WTC11 (cell line): ENCODE measurements at regions not wholly inside any gene's neighbourhood (a gene's known extent, or its start where the extent isn't known, plus 50 kb on each side); places are given as distances from the start of the nearest gene placed in this dataset.

Source experiments
- ATAC-seq: fragments of 200-7000 bp; cut with Tn5 transposase; 2 replicates; pipeline ENCODE4 v1.10.0; 2021; ENCODE audit warnings: mild to moderate bottlenecking, moderate library complexity
- CTCF ChIA-PET: fragments of 300-600 bp; sonication (Branson Sonifier 250); formaldehyde crosslinking; loops from one replicate; lab custom pipeline; 2021; ENCODE audit warnings: antibody characterized with exemption; lab: Charles Lee
- POLR2A ChIA-PET: fragments of 350-600 bp; sonication (Branson Sonifier 250); formaldehyde crosslinking; loops from one replicate; lab custom pipeline; 2021; ENCODE audit warnings: antibody characterized with exemption; lab: Charles Lee
- DNase-seq: peaks from one replicate; pipeline ENCODE4 v3.0.0; 2021; ENCODE audit warnings: low spot score
- H3K27ac Mint-ChIP-seq: 2 replicates; pipeline ENCODE4 v1.8.0; 2021; ENCODE audit warnings: mixed read lengths
- H3K27me3 Mint-ChIP-seq: 2 replicates; pipeline ENCODE4 v1.8.0; 2021; ENCODE audit warnings: low read depth, mild to moderate bottlenecking, moderate library complexity, mixed read lengths
- H3K36me3 Mint-ChIP-seq: 2 replicates; pipeline ENCODE4 v1.8.0; 2021; ENCODE audit warnings: mixed read lengths
- H3K4me1 Mint-ChIP-seq: 2 replicates; pipeline ENCODE4 v1.8.0; 2022; ENCODE audit warnings: mixed read lengths
- H3K4me3 Mint-ChIP-seq: 2 replicates; pipeline ENCODE4 v1.8.0; 2021; ENCODE audit warnings: mild to moderate bottlenecking, moderate library complexity, mixed read lengths
- H3K9me3 Mint-ChIP-seq: 2 replicates; pipeline ENCODE4 v1.8.0; 2021; ENCODE audit warnings: mixed read lengths
- AR ChIP-seq: fragments of 250-450 bp; sonication (Bioruptor Pico); IDR thresholded peaks from 2 replicates; pipeline ENCODE4 v1.9.0; 2021; ENCODE audit warnings: mild to moderate bottlenecking
- CREM ChIP-seq: sonication (generic); formaldehyde crosslinking; IDR thresholded peaks from 2 replicates; pipeline ENCODE4 v1.8.1; 2022; ENCODE audit warnings: mild to moderate bottlenecking, missing genetic modification reagents, moderate library complexity
- ESRRA ChIP-seq: sonication (generic); formaldehyde crosslinking; IDR thresholded peaks from 2 replicates; pipeline ENCODE4 v1.8.1; 2022; ENCODE audit warnings: mild to moderate bottlenecking, missing genetic modification reagents, borderline replicate concordance
- ETV6 ChIP-seq: sonication (generic); formaldehyde crosslinking; IDR thresholded peaks from 2 replicates; pipeline ENCODE4 v1.8.1; 2022; ENCODE audit warnings: mild to moderate bottlenecking, missing genetic modification reagents
- FOXP1 ChIP-seq: sonication (generic); formaldehyde crosslinking; IDR thresholded peaks from 2 replicates; pipeline ENCODE4 v1.8.0; 2022; ENCODE audit warnings: missing genetic modification reagents, mild to moderate bottlenecking, moderate library complexity, borderline replicate concordance
- FOXP4 ChIP-seq: sonication (generic); formaldehyde crosslinking; IDR thresholded peaks from 2 replicates; pipeline ENCODE4 v1.8.0; 2022; ENCODE audit warnings: mild to moderate bottlenecking, missing genetic modification reagents
- MXD4 ChIP-seq: fragments of 250-450 bp; sonication (Bioruptor Pico); IDR thresholded peaks from 2 replicates; pipeline ENCODE4 v1.8.0; 2021; ENCODE audit warnings: mild to moderate bottlenecking, moderate library complexity, borderline replicate concordance
- NR2C2 ChIP-seq: sonication (generic); formaldehyde crosslinking; IDR thresholded peaks from 2 replicates; pipeline ENCODE4 v1.8.0; 2022; ENCODE audit warnings: mild to moderate bottlenecking, missing genetic modification reagents
- SMAD4 ChIP-seq: sonication (generic); formaldehyde crosslinking; IDR thresholded peaks from 2 replicates; pipeline ENCODE4 v1.8.0; 2022; ENCODE audit warnings: mild to moderate bottlenecking, missing genetic modification reagents
- TP53 ChIP-seq: sonication (generic); formaldehyde crosslinking; IDR thresholded peaks from 2 replicates; pipeline ENCODE4 v1.8.1; 2023; ENCODE audit warnings: mild to moderate bottlenecking, missing genetic modification reagents
- ZNF121 ChIP-seq: sonication (generic); formaldehyde crosslinking; IDR thresholded peaks from 2 replicates; pipeline ENCODE4 v1.8.0; 2023; ENCODE audit warnings: missing genetic modification reagents
- ZNF671 ChIP-seq: fragments of 250-450 bp; sonication (Bioruptor Pico); IDR thresholded peaks from 2 replicates; pipeline ENCODE4 v1.8.0; 2021; ENCODE audit warnings: mild to moderate bottlenecking
- TF ChIP-seq, protein P1 (sequence below): sonication (generic); formaldehyde crosslinking; conservative IDR thresholded peaks from 2 replicates; pipeline ENCODE4 v1.8.1; 2022; ENCODE audit warnings: mild to moderate bottlenecking, missing genetic modification reagents
- TF ChIP-seq, protein P2 (sequence below): sonication (generic); formaldehyde crosslinking; IDR thresholded peaks from 2 replicates; pipeline ENCODE4 v1.8.0; 2022; ENCODE audit warnings: mild to moderate bottlenecking, missing genetic modification reagents

GRCh38 chr9:129561594-129562281 lies 59.2 kb downstream of the C9orf50 start:
- peak; percentile 76 for TF ChIP-seq ZNF121 (CRISPR knock-in tag)
- TF ChIP-seq CREM (CRISPR knock-in tag), result no peak
- TF ChIP-seq FOXP1, result 0 out of 2 replicates have a peak, but pooled peaks have one; percentile 17
- TF ChIP-seq, all 79 proteins: peak for 2

DNA sequence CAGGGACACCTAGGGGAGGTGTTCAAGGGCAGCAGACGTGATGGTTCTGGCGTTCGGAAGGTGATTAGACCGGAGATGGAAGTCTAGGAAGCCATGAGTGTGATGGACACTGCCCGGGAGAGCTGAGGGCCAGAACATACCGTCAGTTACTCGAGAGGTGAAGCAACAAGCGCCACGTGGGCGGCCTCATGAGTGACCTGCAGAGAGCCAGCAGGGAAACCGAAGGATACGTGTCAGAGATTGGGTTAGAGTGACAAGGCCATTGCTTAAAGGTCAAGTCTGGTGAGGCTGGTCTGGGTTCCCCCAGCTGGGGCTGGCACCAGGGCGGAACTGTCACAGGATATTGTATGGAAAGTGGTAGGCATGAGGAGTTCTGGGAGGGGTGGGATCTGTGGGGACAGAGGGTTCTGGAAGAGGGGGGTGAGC lies 60.0 kb downstream of the C9orf50 start:
- Mint-ChIP-seq H3K27me3 (no peaks in the 10 kb centered on the region; the same call in 1 of the 2 replicates), H3K4me3 (no peak overlapping the region), H3K36me3 (no peaks in the 10 kb centered on the region), H3K27ac (no peak overlapping the region; the same call in 1 of the 2 replicates), H3K4me1 (peaks cover 57% of the 10 kb centered on the region), H3K9me3 (no peaks in the 10 kb centered on the region)
- POLR2A ChIA-PET, result no interaction called here
- no peak for DNase-seq
- no peak for ATAC-seq
- TF ChIP-seq ZNF121 (CRISPR knock-in tag), result no peak
- no peak for TF ChIP-seq SMAD4 (CRISPR knock-in tag)
- TF ChIP-seq TP53 (CRISPR knock-in tag), result no peak
- no peak for TF ChIP-seq ZNF671 (CRISPR knock-in tag)
- TF ChIP-seq, protein P1, sequence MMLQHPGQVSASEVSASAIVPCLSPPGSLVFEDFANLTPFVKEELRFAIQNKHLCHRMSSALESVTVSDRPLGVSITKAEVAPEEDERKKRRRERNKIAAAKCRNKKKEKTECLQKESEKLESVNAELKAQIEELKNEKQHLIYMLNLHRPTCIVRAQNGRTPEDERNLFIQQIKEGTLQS (CRISPR knock-in tag), result no peak
- TF ChIP-seq AR (CRISPR knock-in tag), result no peak
- no peak for TF ChIP-seq ESRRA
- no peak for TF ChIP-seq MXD4 (CRISPR knock-in tag)
- TF ChIP-seq FOXP4 (CRISPR knock-in tag), result no peak
- CTCF ChIA-PET, result interaction anchor here (0.7 to 2.3 kb wide), 4 partner anchors 48 to 1154 kb away, joined by 3 to 6 read pairs (median 4); no protein-coding TSS in a partner anchor

More at GRCh38 chr9:129561594-129562281, 59.2 kb downstream of the C9orf50 start:
- H3K4me1 Mint-ChIP-seq, result peaks cover 49% of the 10 kb centered on the region
- no peak overlapping the region for H3K27ac Mint-ChIP-seq
- POLR2A ChIA-PET, result no interaction called here
- H3K4me3 Mint-ChIP-seq, result no peak overlapping the region
- no peaks in the 10 kb centered on the region for H3K36me3 Mint-ChIP-seq
- CTCF ChIA-PET, result interaction anchor here (0.6 to 2.3 kb wide), 7 partner anchors 42 to 430 kb away, joined by 3 to 6 read pairs (median 3); no protein-coding TSS in a partner anchor
- DNase-seq (no peak), ATAC-seq (no peak)
- no peaks in the 10 kb centered on the region for H3K9me3 Mint-ChIP-seq
- no peaks in the 10 kb centered on the region; the same call in 1 of the 2 replicates for H3K27me3 Mint-ChIP-seq

DNA sequence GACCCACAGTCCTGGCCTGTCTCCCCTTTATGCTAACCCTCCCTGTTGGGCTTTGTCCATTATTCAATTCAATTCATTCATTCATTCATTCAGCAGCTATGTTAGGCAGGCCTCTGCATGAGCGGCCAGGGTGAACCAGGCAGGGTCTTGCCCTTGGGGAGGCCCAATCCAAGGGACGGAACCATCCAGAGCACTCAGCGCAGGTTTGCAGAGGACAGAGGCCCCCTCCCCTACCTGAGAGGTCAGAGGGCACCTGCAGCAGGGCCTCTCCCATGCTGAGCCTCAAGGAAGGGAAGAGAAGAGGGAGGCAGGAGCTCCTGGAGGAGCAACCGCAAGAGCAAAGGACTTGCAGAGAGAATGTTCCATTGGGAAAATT lies 61.4 kb downstream of the C9orf50 start:
- no peak for ATAC-seq
- H3K9me3 Mint-ChIP-seq, result no peaks in the 10 kb centered on the region
- ChIA-PET POLR2A (interaction anchor here (0.6 kb wide), 1 partner anchor 200 kb away, joined by 3 read pairs; no protein-coding TSS in a partner anchor), CTCF (interaction anchor here (0.8 to 1.5 kb wide), 5 partner anchors 9 to 428 kb away, joined by 3 to 6 read pairs (median 3); no protein-coding TSS in a partner anchor)
- H3K4me3 Mint-ChIP-seq, result no peak overlapping the region
- H3K27ac Mint-ChIP-seq, result no peak overlapping the region
- peaks cover 5% of the 10 kb centered on the region; the same call in 1 of the 2 replicates for H3K27me3 Mint-ChIP-seq
- no peaks in the 10 kb centered on the region for H3K36me3 Mint-ChIP-seq
- peaks cover 65% of the 10 kb centered on the region for H3K4me1 Mint-ChIP-seq
- no peak for TF ChIP-seq ETV6 (CRISPR knock-in tag)
- peak; percentile 72; the same call in 1 of the 2 replicates for TF ChIP-seq NR2C2 (CRISPR knock-in tag)
- TF ChIP-seq, protein P2, sequence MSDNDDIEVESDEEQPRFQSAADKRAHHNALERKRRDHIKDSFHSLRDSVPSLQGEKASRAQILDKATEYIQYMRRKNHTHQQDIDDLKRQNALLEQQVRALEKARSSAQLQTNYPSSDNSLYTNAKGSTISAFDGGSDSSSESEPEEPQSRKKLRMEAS, result 0 out of 2 replicates have a peak, but pooled peaks have one; percentile 0
- no peak for DNase-seq
